ENCODE measurements at regions not wholly inside any gene's neighbourhood (a gene's known extent, or its start where the extent isn't known, plus 50 kb on each side); places are given as distances from the start of the nearest gene placed in this dataset.

- Histone ChIP-seq H3K4me1 (peaks cover 0 to 8% of the 10 kb centered on the region in 2 donors), H3K27me3 (no peaks in the 10 kb centered on the region), H3K9me3 (no peaks in the 10 kb centered on the region), H3K36me3 (no peaks in the 10 kb centered on the region), H3K4me3 (no peak overlapping the region), H3K27ac (no peak overlapping the region)
- TF ChIP-seq, protein P1, sequence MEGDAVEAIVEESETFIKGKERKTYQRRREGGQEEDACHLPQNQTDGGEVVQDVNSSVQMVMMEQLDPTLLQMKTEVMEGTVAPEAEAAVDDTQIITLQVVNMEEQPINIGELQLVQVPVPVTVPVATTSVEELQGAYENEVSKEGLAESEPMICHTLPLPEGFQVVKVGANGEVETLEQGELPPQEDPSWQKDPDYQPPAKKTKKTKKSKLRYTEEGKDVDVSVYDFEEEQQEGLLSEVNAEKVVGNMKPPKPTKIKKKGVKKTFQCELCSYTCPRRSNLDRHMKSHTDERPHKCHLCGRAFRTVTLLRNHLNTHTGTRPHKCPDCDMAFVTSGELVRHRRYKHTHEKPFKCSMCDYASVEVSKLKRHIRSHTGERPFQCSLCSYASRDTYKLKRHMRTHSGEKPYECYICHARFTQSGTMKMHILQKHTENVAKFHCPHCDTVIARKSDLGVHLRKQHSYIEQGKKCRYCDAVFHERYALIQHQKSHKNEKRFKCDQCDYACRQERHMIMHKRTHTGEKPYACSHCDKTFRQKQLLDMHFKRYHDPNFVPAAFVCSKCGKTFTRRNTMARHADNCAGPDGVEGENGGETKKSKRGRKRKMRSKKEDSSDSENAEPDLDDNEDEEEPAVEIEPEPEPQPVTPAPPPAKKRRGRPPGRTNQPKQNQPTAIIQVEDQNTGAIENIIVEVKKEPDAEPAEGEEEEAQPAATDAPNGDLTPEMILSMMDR (IDR thresholded peaks at IDR 0.05): no peak
- intact Hi-C loops (cut with DNase I): no loop called here
- no peak for DNase-seq
- no peak for ATAC-seq
These were observed 137.4 kb upstream of the MED13L start for GRCh38 chr12:116414891-116415290.

DNA sequence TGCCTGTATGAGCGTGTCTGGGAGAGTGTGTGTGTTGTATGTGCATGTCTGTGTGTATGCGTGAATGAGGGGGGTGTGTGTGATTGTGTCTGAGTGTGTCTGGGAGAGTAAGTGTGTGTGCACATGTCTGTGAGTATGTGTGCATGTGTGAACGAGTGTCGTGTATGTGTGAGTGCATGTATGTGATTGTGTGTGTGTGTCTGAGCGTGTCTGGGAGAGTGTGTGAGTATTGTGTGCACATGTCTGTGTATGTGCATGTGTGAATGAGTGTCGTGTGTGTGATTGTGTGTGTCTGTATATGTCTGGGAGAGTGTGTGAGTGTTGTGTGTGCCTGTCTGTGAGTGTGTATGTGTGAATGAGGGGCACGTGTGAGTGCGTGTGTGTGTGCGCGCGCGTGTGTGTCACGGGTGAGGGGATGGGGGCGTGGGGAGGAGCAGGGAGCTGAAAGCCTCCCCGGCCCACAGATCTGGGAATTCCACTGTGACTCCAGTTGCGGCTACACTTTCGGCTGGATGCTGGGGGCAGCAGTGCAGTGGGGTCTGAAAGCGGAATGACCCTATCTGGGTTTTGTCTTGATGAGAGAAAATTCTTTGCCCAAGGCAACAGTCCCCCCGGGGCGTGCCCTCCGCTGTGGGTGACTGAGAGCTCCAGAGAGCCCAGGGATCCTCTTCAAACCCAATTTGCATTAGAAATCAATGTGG is 138.1 kb upstream of the MED13L start:
- intact Hi-C loops (cut with DNase I): no loop called here
- TF ChIP-seq, protein P1 (IDR thresholded peaks at IDR 0.05): no peak
- Histone ChIP-seq H3K36me3 (no peaks in the 10 kb centered on the region), H3K27me3 (no peaks in the 10 kb centered on the region), H3K9me3 (no peaks in the 10 kb centered on the region), H3K27ac (no peak overlapping the region), H3K4me3 (no peak overlapping the region), H3K4me1 (peaks cover 0 to 8% of the 10 kb centered on the region in 2 donors)
- DNase-seq (no peak), ATAC-seq (no peak)

DNA sequence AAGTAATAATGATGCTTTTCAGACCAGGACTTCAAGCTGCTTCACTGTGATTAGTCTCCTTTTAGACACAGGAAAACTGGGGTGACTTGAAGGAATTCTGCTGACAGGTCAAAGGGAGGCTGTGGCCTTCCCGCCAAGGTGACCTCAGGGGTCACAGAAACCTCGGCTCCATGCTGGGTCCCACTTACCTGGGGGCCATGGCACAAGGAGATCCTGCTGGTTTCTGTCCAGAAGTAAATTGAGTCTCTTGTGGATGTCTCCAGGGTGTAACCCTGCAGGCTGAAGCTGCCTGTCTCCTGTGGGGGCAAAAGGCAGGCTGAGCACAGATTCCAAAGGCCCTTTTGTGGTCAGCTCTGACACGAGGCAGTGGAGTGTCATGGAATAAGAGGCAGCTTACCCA is 138.7 kb upstream of the MED13L start:
- H3K4me3 ChIP-seq: no peak overlapping the region
- H3K4me1 ChIP-seq: peaks cover 0 to 3% of the 10 kb centered on the region in 2 donors
- DNase-seq: no peak
- TF ChIP-seq, protein P1 (IDR thresholded peaks at IDR 0.05): no peak
- H3K9me3 ChIP-seq: no peaks in the 10 kb centered on the region
- intact Hi-C loops (cut with DNase I): no loop called here
- H3K27ac ChIP-seq: no peak overlapping the region
- no peaks in the 10 kb centered on the region for H3K27me3 ChIP-seq
- ATAC-seq: no peak
- no peaks in the 10 kb centered on the region for H3K36me3 ChIP-seq

DNA sequence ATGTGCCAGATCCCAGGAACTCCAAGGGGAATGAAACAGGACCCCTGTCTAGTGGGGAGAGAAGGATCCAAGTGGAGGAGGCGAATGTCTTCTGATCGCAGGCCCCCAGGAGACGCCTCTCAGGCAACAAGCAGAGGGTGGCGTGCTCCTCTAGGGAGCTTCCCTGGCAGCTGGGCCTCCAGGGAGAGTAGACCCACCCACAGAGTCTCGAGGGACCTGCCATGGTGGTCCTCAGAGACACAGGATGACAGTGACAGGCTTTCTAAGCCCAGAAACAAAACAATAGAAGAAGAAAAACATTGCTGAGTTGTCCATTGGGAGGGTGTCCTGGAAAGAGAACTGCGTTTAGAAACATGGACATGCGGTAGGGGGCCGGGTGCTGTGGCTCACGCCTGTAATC is 140.6 kb upstream of the MAP1LC3B2 start:
- no peak overlapping the region for H3K4me3 ChIP-seq
- H3K27me3 ChIP-seq: no peaks in the 10 kb centered on the region
- no peaks in the 10 kb centered on the region for H3K4me1 ChIP-seq
- H3K9me3 ChIP-seq: peaks cover 0 to 4% of the 10 kb centered on the region in 2 donors
- DNase-seq: no peak
- H3K36me3 ChIP-seq: no peaks in the 10 kb centered on the region
- intact Hi-C loops (cut with DNase I): no loop called here
- ATAC-seq: no peak
- H3K27ac ChIP-seq: no peak overlapping the region
- TF ChIP-seq, protein P1 (IDR thresholded peaks at IDR 0.05): no peak

- intact Hi-C loops (cut with DNase I): no loop called here
- no peak for ATAC-seq
These were observed 138.8 kb upstream of the MAP1LC3B2 start for GRCh38 chr12:116420227-116420880.

More at GRCh38 chr12:116420227-116420880, 138.8 kb upstream of the MAP1LC3B2 start:
- Histone ChIP-seq H3K36me3 (no peaks in the 10 kb centered on the region), H3K4me1 (no peaks in the 10 kb centered on the region), H3K9me3 (peaks cover 0 to 4% of the 10 kb centered on the region in 2 donors), H3K4me3 (no peak overlapping the region), H3K27ac (no peak overlapping the region), H3K27me3 (no peaks in the 10 kb centered on the region)
- TF ChIP-seq, protein P1 (IDR thresholded peaks at IDR 0.05): no peak
- DNase-seq: no peak
